Naive thymus-derived CD4-positive, alpha-beta T cell (primary cell): ENCODE measurements at regions not wholly inside any gene's neighbourhood (a gene's known extent, or its start where the extent isn't known, plus 50 kb on each side); places are given as distances from the start of the nearest gene placed in this dataset.

Experiments used
- ATAC-seq: fragments of 150-1000 bp; cut with Tn5 transposase; 2 replicates; pipeline ENCODE4 v1.10.0; 2021; ENCODE audit warnings: mild to moderate bottlenecking, moderate library complexity
- CTCF ChIA-PET: fragments of 350-600 bp; sonication (Branson Sonifier 250); formaldehyde crosslinking; loops from one replicate; lab custom pipeline; 2021; ENCODE audit warnings: antibody characterized with exemption; lab: Charles Lee
- POLR2A ChIA-PET: fragments of 350-600 bp; sonication (Branson Sonifier 250); formaldehyde crosslinking; loops from one replicate; lab custom pipeline; 2021; ENCODE audit warnings: antibody characterized with exemption, inconsistent platforms; lab: Charles Lee
- DNase-seq, 9 donors: peaks; one replicate each; pipeline versions ENCODE4 v3.0.0 to v3.0.0-alpha.2; 2020 to 2022; ENCODE audit warnings: mixed read lengths in 1 of 9
- H3K27ac ChIP-seq: one replicate; pipeline ENCODE4 v1.7.0; 2013; ENCODE audit warnings: mild to moderate bottlenecking, low read depth, low read length, moderate library complexity
- H3K27me3 ChIP-seq, 2 donors: one replicate each; pipeline ENCODE4 v1.7.0; 2013; ENCODE audit warnings: low read length in 2 of 2, mild to moderate bottlenecking in 2 of 2, moderate library complexity in 2 of 2; ENCODE audit not compliant: control insufficient read depth in 2 of 2, insufficient read depth in 2 of 2
- H3K36me3 ChIP-seq, 3 experiments: 1 replicate in 2 of 3; 2 replicates in 1 of 3; pipeline ENCODE4 v1.7.0; 2013; ENCODE audit warnings: low read length in 3 of 3, mild to moderate bottlenecking in 3 of 3, moderate library complexity in 1 of 3; ENCODE audit not compliant: insufficient read depth in 3 of 3, control insufficient read depth in 2 of 3
- H3K4me1 ChIP-seq, 2 donors: one replicate each; pipeline ENCODE4 v1.7.0; 2013; ENCODE audit warnings: low read length in 2 of 2, mild to moderate bottlenecking in 2 of 2, moderate library complexity in 1 of 2; ENCODE audit not compliant: control insufficient read depth in 2 of 2, insufficient read depth in 2 of 2
- H3K4me3 ChIP-seq: 2 replicates; pipeline ENCODE4 v1.7.0; 2013; ENCODE audit warnings: mild to moderate bottlenecking, low read length
- H3K9me3 ChIP-seq, 3 experiments: 1 replicate in 2 of 3; 2 replicates in 1 of 3; pipeline ENCODE4 v1.7.0; 2013; ENCODE audit warnings: low read length in 3 of 3; ENCODE audit not compliant: control insufficient read depth in 2 of 3
- H3K27ac Mint-ChIP-seq, 9 donors: one replicate each; pipeline ENCODE4 v1.8.0; 2020 to 2022; ENCODE audit warnings: mixed read lengths in 9 of 9, mild to moderate bottlenecking in 8 of 9, moderate library complexity in 5 of 9, inconsistent platforms in 2 of 9
- H3K27me3 Mint-ChIP-seq, 5 donors: one replicate each; pipeline ENCODE4 v1.8.0; 2021 to 2022; ENCODE audit warnings: mixed read lengths in 5 of 5, mild to moderate bottlenecking in 1 of 5
- H3K36me3 Mint-ChIP-seq, 5 donors: one replicate each; pipeline ENCODE4 v1.8.0; 2020 to 2022; ENCODE audit warnings: mixed read lengths in 5 of 5, mild to moderate bottlenecking in 3 of 5, inconsistent platforms in 1 of 5
- H3K4me1 Mint-ChIP-seq, 7 donors: one replicate each; pipeline ENCODE4 v1.8.0; 2020 to 2022; ENCODE audit warnings: mixed read lengths in 7 of 7, mild to moderate bottlenecking in 3 of 7, inconsistent platforms in 1 of 7
- H3K4me3 Mint-ChIP-seq, 10 donors: one replicate each; pipeline ENCODE4 v1.8.0; 2020 to 2022; ENCODE audit warnings: mild to moderate bottlenecking in 10 of 10, mixed read lengths in 10 of 10, moderate library complexity in 6 of 10, inconsistent platforms in 2 of 10
- H3K9me3 Mint-ChIP-seq, 11 donors: one replicate each; pipeline ENCODE4 v1.8.0; 2020 to 2022; ENCODE audit warnings: mixed read lengths in 11 of 11, mild to moderate bottlenecking in 4 of 11, inconsistent platforms in 1 of 11, moderate library complexity in 1 of 11
- intact Hi-C, 2 donors: fragments of 100-400 bp; cut with micrococcal nuclease; formaldehyde crosslinking; loops; one replicate each; pipeline ENCODE4 v1.15.1; 2023

DNA sequence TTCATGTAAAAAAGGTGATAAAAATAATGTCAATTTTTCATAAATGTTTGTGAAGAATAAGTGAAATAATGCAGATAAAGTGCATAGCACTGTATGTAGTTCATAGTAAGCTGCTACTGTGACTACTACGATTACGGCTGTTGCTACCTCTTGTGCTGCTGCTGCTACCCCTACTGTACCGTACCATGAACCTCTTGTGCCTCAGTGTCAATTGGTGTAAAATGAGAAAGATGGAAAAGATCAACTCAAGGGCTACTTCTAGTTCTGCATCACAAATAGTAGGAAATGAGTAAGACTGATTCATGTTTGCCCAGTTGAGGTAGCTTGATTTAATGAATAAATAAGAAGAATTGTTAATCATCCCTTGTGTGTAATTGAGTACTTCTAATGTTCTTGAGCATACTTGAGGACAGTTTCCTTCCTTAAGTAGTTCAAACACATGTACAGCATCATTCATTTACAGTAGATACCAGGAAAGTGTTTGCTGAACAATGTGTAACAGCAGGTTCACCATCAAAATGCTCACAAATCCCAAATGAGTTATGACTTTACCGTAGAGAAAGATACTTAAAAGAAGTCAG is 200.0 kb upstream of the ATP10B start:
- no peak overlapping the region for H3K4me3 ChIP-seq
- Mint-ChIP-seq H3K4me3 (no peak overlapping the region), H3K4me1 (no peaks in the 10 kb centered on the region), H3K9me3 (peaks cover 0 to 4% (median 1%) of the 10 kb centered on the region in 11 donors), H3K36me3 (no peaks in the 10 kb centered on the region), H3K27ac (no peak overlapping the region), H3K27me3 (peaks cover 0 to 5% (median 0%) of the 10 kb centered on the region in 5 donors)
- no peaks in the 10 kb centered on the region for H3K4me1 ChIP-seq
- CTCF ChIA-PET: no interaction called here
- H3K9me3 ChIP-seq: no peaks in the 10 kb centered on the region
- no peak overlapping the region for H3K27ac ChIP-seq
- H3K36me3 ChIP-seq: no peaks in the 10 kb centered on the region
- POLR2A ChIA-PET: no interaction called here
- no peak for ATAC-seq
- DNase-seq: no peak
- intact Hi-C loops: no loop called here
- no peaks in the 10 kb centered on the region for H3K27me3 ChIP-seq

DNA sequence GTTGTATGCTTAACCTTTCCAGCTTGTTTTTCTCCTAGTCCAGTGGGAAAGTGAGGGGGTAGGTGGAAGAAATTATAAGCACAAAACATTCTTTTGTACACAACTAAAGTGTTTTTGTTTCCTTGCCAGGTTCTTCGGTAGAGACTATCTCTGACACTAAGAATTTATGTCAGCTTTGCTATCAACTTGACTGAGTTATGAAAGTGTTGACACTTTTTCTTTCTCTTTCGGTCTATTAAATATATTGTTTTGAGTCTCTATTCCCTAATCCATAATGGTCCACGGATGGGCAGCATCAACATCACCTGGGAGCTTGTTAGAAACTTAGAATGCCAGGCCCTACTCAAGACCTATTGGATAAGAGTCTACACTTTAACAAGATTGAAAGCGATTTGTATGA is 195.0 kb upstream of the ATP10B start:
- Mint-ChIP-seq H3K4me1 (no peaks in the 10 kb centered on the region), H3K4me3 (no peak overlapping the region), H3K36me3 (no peaks in the 10 kb centered on the region), H3K9me3 (peaks cover 0 to 14% (median 0%) of the 10 kb centered on the region in 11 donors), H3K27ac (no peak overlapping the region), H3K27me3 (no peaks in the 10 kb centered on the region)
- ChIA-PET POLR2A (no interaction called here), CTCF (no interaction called here)
- H3K36me3 ChIP-seq: no peaks in the 10 kb centered on the region
- ATAC-seq (no peak), DNase-seq (no peak)
- H3K4me1 ChIP-seq: no peaks in the 10 kb centered on the region
- H3K27ac ChIP-seq: no peak overlapping the region
- H3K4me3 ChIP-seq: no peak overlapping the region
- intact Hi-C loops: no loop called here
- no peaks in the 10 kb centered on the region for H3K27me3 ChIP-seq
- H3K9me3 ChIP-seq: no peaks in the 10 kb centered on the region

DNA sequence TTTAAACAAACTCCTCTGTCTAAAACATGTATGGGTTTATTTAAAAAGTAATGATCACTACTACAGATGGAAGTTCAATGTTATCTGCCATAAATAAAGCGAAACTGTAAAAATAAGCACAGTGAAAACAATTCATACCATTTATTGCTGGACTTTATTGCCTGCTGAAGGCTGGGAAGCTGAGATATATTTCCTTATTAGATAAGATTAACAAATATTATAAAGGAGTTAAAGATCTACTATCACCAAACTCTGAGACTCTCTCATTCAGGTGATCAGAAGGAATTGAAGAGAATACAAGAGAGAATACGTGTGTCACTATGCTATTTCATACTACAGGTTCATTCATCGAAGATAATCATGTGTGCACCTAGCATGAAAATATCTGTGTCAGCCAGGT is 190.9 kb upstream of the ATP10B start:
- ChIA-PET CTCF (no interaction called here), POLR2A (no interaction called here)
- ATAC-seq: no peak
- Mint-ChIP-seq H3K9me3 (peaks cover 0 to 19% (median 4%) of the 10 kb centered on the region in 11 donors), H3K27me3 (peaks cover 0 to 5% (median 0%) of the 10 kb centered on the region in 5 donors), H3K27ac (no peak overlapping the region), H3K4me3 (no peak overlapping the region), H3K4me1 (no peaks in the 10 kb centered on the region), H3K36me3 (peaks cover 0 to 2% (median 0%) of the 10 kb centered on the region in 5 donors)
- no peak overlapping the region for H3K4me3 ChIP-seq
- no peak for DNase-seq
- no peaks in the 10 kb centered on the region for H3K36me3 ChIP-seq
- no peak overlapping the region for H3K27ac ChIP-seq
- H3K27me3 ChIP-seq: no peaks in the 10 kb centered on the region
- intact Hi-C loops: no loop called here
- H3K9me3 ChIP-seq: no peaks in the 10 kb centered on the region
- H3K4me1 ChIP-seq: no peaks in the 10 kb centered on the region

DNA sequence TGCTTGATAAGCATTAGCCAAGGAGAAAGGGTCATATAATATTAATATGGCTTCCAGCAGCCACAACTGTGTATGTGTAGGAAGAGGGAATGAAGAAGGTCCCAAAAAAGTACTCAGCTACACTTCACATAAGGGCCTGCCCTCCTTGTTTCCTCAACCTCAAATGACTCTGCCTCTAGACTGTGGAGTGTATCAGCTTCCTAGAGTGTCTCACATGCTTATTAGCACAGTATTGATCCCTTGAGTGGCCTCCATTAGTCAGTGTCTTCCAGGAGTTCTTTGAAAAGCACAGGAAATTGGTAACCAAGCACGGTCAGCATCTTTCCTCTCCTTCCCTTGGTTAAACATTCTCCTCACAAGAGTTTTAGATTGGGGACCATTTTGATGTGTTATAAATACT is 190.4 kb upstream of the ATP10B start:
- Histone ChIP-seq H3K4me3 (no peak overlapping the region), H3K36me3 (no peaks in the 10 kb centered on the region), H3K4me1 (no peaks in the 10 kb centered on the region), H3K27ac (no peak overlapping the region), H3K27me3 (no peaks in the 10 kb centered on the region), H3K9me3 (no peaks in the 10 kb centered on the region)
- H3K27ac Mint-ChIP-seq: no peak overlapping the region
- intact Hi-C loops: no loop called here
- H3K4me3 Mint-ChIP-seq: no peak overlapping the region
- DNase-seq: no peak
- ATAC-seq: no peak
- peaks cover 0 to 22% (median 4%) of the 10 kb centered on the region in 11 donors for H3K9me3 Mint-ChIP-seq
- ChIA-PET CTCF (no interaction called here), POLR2A (no interaction called here)
- H3K36me3 Mint-ChIP-seq: peaks cover 0 to 6% (median 0%) of the 10 kb centered on the region in 5 donors
- peaks cover 0 to 5% (median 0%) of the 10 kb centered on the region in 5 donors for H3K27me3 Mint-ChIP-seq
- no peaks in the 10 kb centered on the region for H3K4me1 Mint-ChIP-seq

DNA sequence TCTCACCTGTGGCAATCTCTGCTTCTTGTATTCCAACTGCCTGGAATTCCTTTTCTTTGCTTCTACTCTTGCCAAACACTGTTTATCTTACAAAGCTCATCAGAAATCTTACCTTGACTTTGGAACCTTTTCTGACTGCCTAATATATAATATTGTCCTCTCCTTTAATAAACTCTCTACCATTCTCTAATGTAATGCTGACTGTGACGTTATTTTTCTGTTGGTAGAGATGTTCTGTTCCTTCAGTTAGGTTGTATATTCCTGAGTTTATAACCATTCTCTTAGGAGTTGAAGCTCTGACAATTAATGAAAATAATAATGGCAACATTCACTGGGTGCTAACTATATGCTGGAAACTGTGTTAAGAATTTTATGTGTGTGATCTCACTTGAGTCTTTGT is 188.8 kb upstream of the ATP10B start:
- H3K9me3 Mint-ChIP-seq: peaks cover 0 to 22% (median 6%) of the 10 kb centered on the region in 11 donors
- Histone ChIP-seq H3K27me3 (no peaks in the 10 kb centered on the region), H3K27ac (no peak overlapping the region), H3K4me3 (no peak overlapping the region), H3K4me1 (no peaks in the 10 kb centered on the region), H3K36me3 (no peaks in the 10 kb centered on the region), H3K9me3 (no peaks in the 10 kb centered on the region)
- ChIA-PET POLR2A (no interaction called here), CTCF (interaction anchor here (0.6 kb wide), 1 partner anchor 665 kb away, joined by 5 read pairs; no protein-coding TSS in a partner anchor)
- intact Hi-C loops: no loop called here
- no peak overlapping the region for H3K4me3 Mint-ChIP-seq
- peaks cover 0 to 7% (median 0%) of the 10 kb centered on the region in 5 donors for H3K36me3 Mint-ChIP-seq
- H3K27me3 Mint-ChIP-seq: peaks cover 0 to 12% (median 0%) of the 10 kb centered on the region in 5 donors
- DNase-seq (no peak), ATAC-seq (no peak)
- no peaks in the 10 kb centered on the region for H3K4me1 Mint-ChIP-seq
- H3K27ac Mint-ChIP-seq: no peak overlapping the region

DNA sequence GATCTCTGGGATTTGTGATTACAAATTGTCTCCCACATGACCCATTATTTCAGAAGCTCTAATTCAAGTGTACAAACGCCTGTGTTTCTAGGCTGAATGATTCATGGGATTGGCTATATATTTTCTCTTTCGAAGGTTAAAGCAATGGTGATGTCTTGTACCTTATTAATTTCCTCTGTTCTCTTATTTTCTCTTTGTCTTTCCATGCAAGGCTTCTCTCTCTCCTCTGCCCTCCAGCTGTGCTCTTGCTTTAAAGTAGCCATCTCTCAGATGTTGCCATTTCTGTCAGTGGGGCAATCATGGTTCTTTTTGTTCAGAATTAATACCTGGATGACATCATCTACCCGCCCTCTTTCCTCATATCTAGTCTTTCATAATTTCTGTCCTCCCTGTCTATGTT is 184.3 kb upstream of the ATP10B start:
- intact Hi-C loops: no loop called here
- H3K27ac Mint-ChIP-seq: no peak overlapping the region
- Histone ChIP-seq H3K36me3 (no peaks in the 10 kb centered on the region), H3K4me3 (no peak overlapping the region), H3K27me3 (no peaks in the 10 kb centered on the region), H3K4me1 (no peaks in the 10 kb centered on the region), H3K27ac (no peak overlapping the region), H3K9me3 (no peaks in the 10 kb centered on the region)
- H3K36me3 Mint-ChIP-seq: peaks cover 0 to 7% (median 0%) of the 10 kb centered on the region in 5 donors
- no peak overlapping the region for H3K4me3 Mint-ChIP-seq
- POLR2A ChIA-PET: no interaction called here
- DNase-seq: no peak
- peaks cover 0 to 22% (median 5%) of the 10 kb centered on the region in 11 donors for H3K9me3 Mint-ChIP-seq
- CTCF ChIA-PET: no interaction called here
- ATAC-seq: no peak
- H3K4me1 Mint-ChIP-seq: no peaks in the 10 kb centered on the region
- peaks cover 0 to 12% (median 0%) of the 10 kb centered on the region in 5 donors for H3K27me3 Mint-ChIP-seq

DNA sequence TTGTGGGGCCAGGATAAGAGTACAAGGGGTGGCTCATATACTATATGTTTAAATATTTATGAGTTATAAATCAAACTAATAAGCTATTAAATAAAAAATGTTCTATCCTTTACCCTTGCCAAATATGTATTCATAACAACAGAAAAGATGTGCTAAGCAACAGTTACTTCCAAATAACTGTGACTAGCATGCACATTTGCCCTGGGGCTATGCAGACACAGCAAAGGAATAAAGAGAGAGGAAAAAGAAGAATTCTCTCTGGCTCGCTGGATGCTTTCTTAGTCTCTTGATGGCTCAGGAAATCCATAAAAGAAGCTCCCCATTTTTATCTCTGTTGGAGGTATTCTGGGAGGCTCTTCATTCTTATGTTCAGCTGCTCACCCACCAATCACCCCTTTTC is 182.4 kb upstream of the ATP10B start:
- no peaks in the 10 kb centered on the region for H3K4me1 Mint-ChIP-seq
- intact Hi-C loops: no loop called here
- peaks cover 0 to 19% (median 5%) of the 10 kb centered on the region in 11 donors for H3K9me3 Mint-ChIP-seq
- no peak overlapping the region for H3K4me3 ChIP-seq
- DNase-seq (no peak), ATAC-seq (no peak)
- H3K36me3 Mint-ChIP-seq: peaks cover 0 to 7% (median 0%) of the 10 kb centered on the region in 5 donors
- H3K9me3 ChIP-seq: no peaks in the 10 kb centered on the region
- no peak overlapping the region for H3K27ac ChIP-seq
- no peak overlapping the region for H3K4me3 Mint-ChIP-seq
- no peaks in the 10 kb centered on the region for H3K4me1 ChIP-seq
- no peaks in the 10 kb centered on the region for H3K27me3 ChIP-seq
- no peaks in the 10 kb centered on the region for H3K36me3 ChIP-seq
- ChIA-PET POLR2A (no interaction called here), CTCF (interaction anchor here (0.7 kb wide), 1 partner anchor 574 kb away, joined by 3 read pairs; no protein-coding TSS in a partner anchor)
- H3K27ac Mint-ChIP-seq: no peak overlapping the region
- peaks cover 0 to 12% (median 0%) of the 10 kb centered on the region in 5 donors for H3K27me3 Mint-ChIP-seq
